Fibroblast of pulmonary artery (primary cell): ENCODE measurements at regions not wholly inside any gene's neighbourhood (a gene's known extent, or its start where the extent isn't known, plus 50 kb on each side); places are given as distances from the start of the nearest gene placed in this dataset.

Experiments
- DNase-seq: peaks from one replicate; pipeline ENCODE4 v3.0.0-alpha.2; 2010; ENCODE audit warnings: low read depth
- H3K4me3 ChIP-seq: replicated peaks from 2 replicates; pipeline ENCODE4 v1.5.1; 2011; ENCODE audit warnings: low read depth, mild to moderate bottlenecking, control low read depth, low read length, moderate library complexity
- TF ChIP-seq, protein P1 (sequence below): IDR thresholded peaks from 2 replicates; pipeline ENCODE4 v1.5.1; 2011; ENCODE audit warnings: mild to moderate bottlenecking, control low read depth, low read length, inconsistent platforms; ENCODE audit errors: missing control alignments

DNA sequence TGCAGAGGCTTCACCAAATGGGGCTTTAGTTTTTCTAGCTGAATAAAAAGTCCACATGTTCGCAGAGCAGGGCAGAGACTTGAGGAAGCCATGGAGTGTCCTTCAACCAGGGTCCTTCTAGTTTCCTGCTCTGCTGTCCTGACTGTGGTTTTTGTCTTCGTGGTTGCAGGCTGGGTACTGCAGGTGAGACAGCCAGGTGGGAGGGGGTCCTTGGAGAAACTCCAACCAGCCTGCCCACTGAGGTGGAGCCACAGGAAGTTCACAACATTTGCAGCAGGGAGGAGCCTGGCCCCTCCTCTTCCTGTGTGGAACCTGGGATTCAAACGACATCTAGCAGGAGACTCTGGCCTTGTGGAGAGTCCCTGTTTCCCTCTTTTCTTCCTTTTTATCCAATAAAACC is 68.8 kb upstream of the MYLIP start:
- no peak overlapping the region for H3K4me3 ChIP-seq
- no peak for DNase-seq
- TF ChIP-seq, protein P1, sequence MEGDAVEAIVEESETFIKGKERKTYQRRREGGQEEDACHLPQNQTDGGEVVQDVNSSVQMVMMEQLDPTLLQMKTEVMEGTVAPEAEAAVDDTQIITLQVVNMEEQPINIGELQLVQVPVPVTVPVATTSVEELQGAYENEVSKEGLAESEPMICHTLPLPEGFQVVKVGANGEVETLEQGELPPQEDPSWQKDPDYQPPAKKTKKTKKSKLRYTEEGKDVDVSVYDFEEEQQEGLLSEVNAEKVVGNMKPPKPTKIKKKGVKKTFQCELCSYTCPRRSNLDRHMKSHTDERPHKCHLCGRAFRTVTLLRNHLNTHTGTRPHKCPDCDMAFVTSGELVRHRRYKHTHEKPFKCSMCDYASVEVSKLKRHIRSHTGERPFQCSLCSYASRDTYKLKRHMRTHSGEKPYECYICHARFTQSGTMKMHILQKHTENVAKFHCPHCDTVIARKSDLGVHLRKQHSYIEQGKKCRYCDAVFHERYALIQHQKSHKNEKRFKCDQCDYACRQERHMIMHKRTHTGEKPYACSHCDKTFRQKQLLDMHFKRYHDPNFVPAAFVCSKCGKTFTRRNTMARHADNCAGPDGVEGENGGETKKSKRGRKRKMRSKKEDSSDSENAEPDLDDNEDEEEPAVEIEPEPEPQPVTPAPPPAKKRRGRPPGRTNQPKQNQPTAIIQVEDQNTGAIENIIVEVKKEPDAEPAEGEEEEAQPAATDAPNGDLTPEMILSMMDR: no peak

- H3K4me3 ChIP-seq: no peak overlapping the region
- TF ChIP-seq, protein P1: no peak
- no peak for DNase-seq
These were observed 69.4 kb upstream of the MYLIP start for GRCh38 chr6:16059496-16059895.

GRCh38 chr6:16058929-16059345 is 69.9 kb upstream of the MYLIP start:
- TF ChIP-seq, protein P1: no peak
- H3K4me3 ChIP-seq: no peak overlapping the region
- DNase-seq: no peak

DNA sequence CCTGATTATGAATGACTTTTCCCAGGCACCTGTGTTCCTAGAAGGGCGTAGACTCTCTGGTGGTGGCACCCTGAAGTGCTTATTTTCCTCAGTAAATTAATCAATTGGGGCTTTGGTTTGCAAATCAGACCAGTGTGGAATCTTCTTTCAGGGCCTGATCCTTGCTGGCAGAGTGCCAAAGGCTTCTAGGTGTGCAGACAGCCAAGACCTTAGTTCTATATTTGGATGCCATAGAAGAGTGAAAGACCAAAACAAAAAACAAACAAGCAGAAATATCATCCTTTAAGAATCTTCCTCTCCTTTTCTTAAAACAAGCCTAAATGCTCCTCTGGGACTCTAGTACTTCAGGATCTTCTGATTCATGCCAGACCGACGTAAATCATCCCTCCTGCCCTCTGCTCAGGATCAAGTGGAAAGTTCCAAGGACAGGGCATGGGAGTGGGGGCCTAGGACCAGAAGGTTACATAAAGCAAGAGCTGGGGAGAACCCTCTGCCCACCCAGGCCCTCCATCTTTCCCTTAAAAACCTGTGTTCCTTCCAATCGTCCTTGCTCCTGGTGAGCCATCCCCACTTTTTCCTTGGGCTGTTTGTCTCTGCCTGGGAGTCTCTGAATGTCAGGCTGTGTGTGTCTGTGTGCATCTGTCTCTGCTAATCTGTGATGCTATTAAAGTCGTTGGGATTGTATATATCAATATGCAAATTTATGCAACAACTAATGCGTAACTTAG is 70.5 kb upstream of the MYLIP start:
- no peak for DNase-seq
- TF ChIP-seq, protein P1: no peak
- H3K4me3 ChIP-seq: no peak overlapping the region

- no peak for DNase-seq
- TF ChIP-seq, protein P1: no peak
- H3K4me3 ChIP-seq: no peak overlapping the region
These were observed 71.4 kb upstream of the MYLIP start for GRCh38 chr6:16057446-16057845.

- no peak overlapping the region for H3K4me3 ChIP-seq
- DNase-seq: no peak
- TF ChIP-seq, protein P1: no peak
These were observed 72.5 kb upstream of the MYLIP start for GRCh38 chr6:16056263-16056870.

DNA sequence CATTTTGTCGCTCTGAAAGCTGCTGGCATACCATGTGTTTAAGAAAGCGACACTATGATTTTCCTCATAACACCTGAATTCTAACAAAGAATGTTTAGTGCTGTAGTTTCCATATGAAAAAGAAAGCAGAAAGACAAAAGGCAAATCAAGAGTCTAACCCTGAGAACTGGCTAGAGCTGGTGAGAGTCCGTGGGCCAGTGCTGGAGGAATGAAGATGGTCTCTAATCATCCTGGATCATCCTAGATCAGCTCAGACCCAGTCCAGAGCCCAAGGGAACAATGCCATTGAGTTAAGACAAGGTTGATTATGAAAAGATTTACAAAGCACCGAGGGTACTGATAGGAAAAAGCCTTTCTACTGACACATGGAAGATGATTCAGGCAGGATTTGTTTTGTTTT is 73.0 kb upstream of the MYLIP start:
- no peak overlapping the region for H3K4me3 ChIP-seq
- DNase-seq: no peak
- TF ChIP-seq, protein P1: no peak
